SKM-1 (cell line): ENCODE measurements at regions not wholly inside any gene's neighbourhood (a gene's known extent, or its start where the extent isn't known, plus 50 kb on each side); places are given as distances from the start of the nearest gene placed in this dataset.

Source experiments
- DNase-seq: peaks from one replicate; lab custom pipeline; 2025; ENCODE audit not compliant: unreplicated experiment; lab: John Stamatoyannopoulos, UW

GRCh38 chr4:125911058-125911457 is 596.3 kb downstream of the FAT4 start:
- DNase-seq, result no peak

- DNase-seq, result no peak
Measured at GRCh38 chr4:125911481-125911880, 596.7 kb downstream of the FAT4 start.

- DNase-seq, result no peak
Measured at GRCh38 chr4:125917559-125917958, 602.8 kb downstream of the FAT4 start.

- DNase-seq, result no peak
Measured at GRCh38 chr4:125928652-125929051, 613.9 kb downstream of the FAT4 start.

- no peak for DNase-seq
Measured at GRCh38 chr4:125938541-125938940, 623.8 kb downstream of the FAT4 start.

- no peak for DNase-seq
Measured at GRCh38 chr4:125940426-125940825, 625.7 kb downstream of the FAT4 start.

GRCh38 chr4:125944966-125945365 is 630.2 kb downstream of the FAT4 start:
- no peak for DNase-seq

GRCh38 chr4:125948021-125948420 is 633.3 kb downstream of the FAT4 start:
- DNase-seq, result no peak

GRCh38 chr4:125951261-125951887 is 636.6 kb downstream of the FAT4 start:
- DNase-seq, result no peak

GRCh38 chr4:125952631-125953030 is 637.9 kb downstream of the FAT4 start:
- DNase-seq, result no peak

- DNase-seq, result no peak
Measured at GRCh38 chr4:125956276-125956675, 641.5 kb downstream of the FAT4 start.

GRCh38 chr4:125958519-125958918 is 643.8 kb downstream of the FAT4 start:
- no peak for DNase-seq

- no peak for DNase-seq
Measured at GRCh38 chr4:125961626-125962025, 646.9 kb downstream of the FAT4 start.

GRCh38 chr4:125975861-125976397 is 661.2 kb downstream of the FAT4 start:
- DNase-seq, result no peak

- DNase-seq, result no peak
Measured at GRCh38 chr4:125979950-125980349, 665.2 kb downstream of the FAT4 start.

GRCh38 chr4:125983168-125983567 is 668.4 kb downstream of the FAT4 start:
- no peak for DNase-seq

GRCh38 chr4:125985856-125986255 is 671.1 kb downstream of the FAT4 start:
- no peak for DNase-seq

GRCh38 chr4:125986307-125986706 is 671.6 kb downstream of the FAT4 start:
- DNase-seq, result no peak

- no peak for DNase-seq
Measured at GRCh38 chr4:125988464-125988863, 673.7 kb downstream of the FAT4 start.

- no peak for DNase-seq
Measured at GRCh38 chr4:125991398-125991797, 676.6 kb downstream of the FAT4 start.

- no peak for DNase-seq
Measured at GRCh38 chr4:125992891-125993290, 678.1 kb downstream of the FAT4 start.

- no peak for DNase-seq
Measured at GRCh38 chr4:125994024-125994423, 679.3 kb downstream of the FAT4 start.

GRCh38 chr4:125994430-125994829 is 679.7 kb downstream of the FAT4 start:
- DNase-seq, result no peak
